ENCODE measurements at regions not wholly inside any gene's neighbourhood (a gene's known extent, or its start where the extent isn't known, plus 50 kb on each side); places are given as distances from the start of the nearest gene placed in this dataset.

GRCh38 chr1:101389547-101389929, 152.7 kb downstream of the S1PR1 start:
- Histone ChIP-seq H3K4me3 (ENCODE audit: extremely low read depth in 1 of 4, insufficient read depth in 2 of 4, low read depth in 3 of 4, low read length in 4 of 4) (no peak overlapping the region), H2BK20ac (ENCODE audit: low read length) (no peak overlapping the region), H3K36me3 (ENCODE audit: control insufficient read depth in 2 of 4, insufficient read depth in 4 of 4, low read length in 3 of 4) (no peaks in the 10 kb centered on the region; a peak in 1 of 8 replicates), H4K5ac (ENCODE audit: insufficient read length, low read depth, low read length) (no peak overlapping the region), H2BK5ac (ENCODE audit: low read depth, low read length) (no peak overlapping the region), H2BK15ac (ENCODE audit: low read length) (no peak overlapping the region), H2AFZ (ENCODE audit: low read length) (no peak overlapping the region), H2BK120ac (replicated peaks; ENCODE audit: low read depth, low read length) (no peak overlapping the region), H4K91ac (replicated peaks; ENCODE audit: insufficient read length, low read length) (no peak overlapping the region), H2BK12ac (ENCODE audit: low read depth, low read length) (no peak overlapping the region), H2AK5ac (ENCODE audit: low read depth, low read length) (no peak overlapping the region), H3K79me2 (ENCODE audit: control insufficient read depth in 1 of 2, insufficient read depth in 2 of 2, low read length in 2 of 2) (no peaks in the 10 kb centered on the region), H4K20me1 (replicated peaks in 1 of 2; ENCODE audit: control insufficient read depth in 1 of 2, insufficient read depth in 2 of 2, low read length in 2 of 2) (no peaks in the 10 kb centered on the region), H3K9me3 (ENCODE audit: insufficient read depth in 2 of 2, low read depth in 1 of 2, low read length in 1 of 2) (peaks cover 3 to 15% of the 10 kb centered on the region in 2 experiments; a peak in 3 of 4 replicates), H3K14ac (ENCODE audit: insufficient read length) (no peak overlapping the region), H3K4me1 (replicated peaks in 1 of 4; ENCODE audit: control insufficient read depth in 3 of 4, insufficient read depth in 4 of 4, low read length in 3 of 4) (no peaks in the 10 kb centered on the region), H4K8ac (ENCODE audit: extremely low read depth, insufficient read depth, low read length) (no peak overlapping the region), H3K9ac (replicated peaks in 1 of 4; ENCODE audit: extremely low read depth in 1 of 4, low read depth in 3 of 4, low read length in 3 of 4) (no peak overlapping the region), H3K27ac (ENCODE audit: low read depth, low read length) (no peak overlapping the region), H3K79me1 (ENCODE audit: low read depth, low read length) (no peaks in the 10 kb centered on the region), H3K27me3 (replicated peaks in 1 of 4; ENCODE audit: control insufficient read depth in 3 of 4, extremely low read depth in 1 of 4, insufficient read depth in 3 of 4, low read length in 3 of 4) (no peaks in the 10 kb centered on the region; a peak in 1 of 7 replicates), H3K56ac (replicated peaks; ENCODE audit: insufficient read length, low read depth, low read length) (no peak overlapping the region), H3K23ac (ENCODE audit: insufficient read length) (no peak overlapping the region), H3K18ac (ENCODE audit: extremely low read depth, low read length) (no peak overlapping the region), H3K4ac (replicated peaks; ENCODE audit: insufficient read length, low read depth, low read length) (no peak overlapping the region), H3K23me2 (ENCODE audit: low read depth, low read length) (no peaks in the 10 kb centered on the region), H3K4me2 (ENCODE audit: insufficient read depth in 1 of 2, low read depth in 2 of 2, low read length in 2 of 2) (no peak overlapping the region)
- ChIA-PET CTCF (ENCODE audit: partially characterized antibody) (interaction anchor here (0.7 to 1.6 kb wide), 2 partner anchors 8 to 32 kb away, joined by 3 to 4 read pairs; no protein-coding TSS in a partner anchor), POLR2A (ENCODE audit: partially characterized antibody) (no interaction called here)
- no peak for DNase-seq (ENCODE audit: low read depth in 1 of 2, low spot score in 2 of 2)
- WGBS, 2 experiments (ENCODE audit: extremely low coverage in 1 of 2, insufficient coverage in 1 of 2, insufficient read length in 1 of 2, insufficient replicate concordance in 2 of 2, low coverage in 1 of 2, low lambda C conversion rate in 2 of 2, missing lambda C conversion rate in 1 of 2) = 88% methylated on average over 2 of the region's 2 CpGs; no CpG with 5 or more reads in 1 of the 2 experiments
- no peak for FAIRE-seq
- TF ChIP-seq SP2 (IDR thresholded peaks at IDR 0.05; ENCODE audit: low read length) (no peak), CHD1 (IDR thresholded peaks at IDR 0.05; ENCODE audit: low read depth, low read length) (no peak), GABPA (IDR thresholded peaks at IDR 0.05; ENCODE audit: borderline replicate concordance, insufficient read depth, low read length) (no peak), EZH2 (IDR thresholded peaks at IDR 0.05; ENCODE audit: low read depth, low read length, severe bottlenecking) (no peak), PHF8 (conservative IDR thresholded peaks at IDR 0.05; ENCODE audit: low read depth, low read length) (no peak), BACH1 (IDR thresholded peaks at IDR 0.05; ENCODE audit: low read length) (no peak)
